ENCODE measurements at regions not wholly inside any gene's neighbourhood (a gene's known extent, or its start where the extent isn't known, plus 50 kb on each side); places are given as distances from the start of the nearest gene placed in this dataset.
"Not testable (repeated sequence)": the region's sequence is repeated elsewhere in the genome, so short reads cannot be mapped to it uniquely, and the experiment has no call there.

GRCh38 chr1:228650946-228651345 lies 84.3 kb upstream of the RHOU start:
- H3K4me3 ChIP-seq (ENCODE audit: low read depth, low read length) = no peak overlapping the region
- no peak for TF ChIP-seq CTCF (IDR thresholded peaks at IDR 0.05; ENCODE audit: low read depth, low read length)

GRCh38 chr1:228652116-228652515 lies 83.2 kb upstream of the RHOU start:
- TF ChIP-seq CTCF (IDR thresholded peaks at IDR 0.05; ENCODE audit: low read depth, low read length) = no peak

GRCh38 chr1:228653057-228653456 lies 82.2 kb upstream of the RHOU start:
- not testable (repeated sequence) for H3K4me3 ChIP-seq (ENCODE audit: low read depth, low read length)

More at GRCh38 chr1:228652116-228652515, 83.2 kb upstream of the RHOU start:
- H3K4me3 ChIP-seq (ENCODE audit: low read depth, low read length) = no peak overlapping the region

GRCh38 chr1:228653748-228654147 lies 81.5 kb upstream of the RHOU start:
- no peak overlapping the region for H3K4me3 ChIP-seq (ENCODE audit: low read depth, low read length)
- TF ChIP-seq CTCF (IDR thresholded peaks at IDR 0.05; ENCODE audit: low read depth, low read length) = no peak

GRCh38 chr1:228655796-228656394 lies 79.4 kb upstream of the RHOU start:
- TF ChIP-seq CTCF (IDR thresholded peaks at IDR 0.05; ENCODE audit: low read depth, low read length) = no peak
- H3K4me3 ChIP-seq (ENCODE audit: low read depth, low read length) = no peak overlapping the region

- H3K4me3 ChIP-seq (ENCODE audit: low read depth, low read length) = not testable (repeated sequence)
Observed at GRCh38 chr1:228662007-228662689, 73.1 kb upstream of the RHOU start.

- H3K4me3 ChIP-seq (ENCODE audit: low read depth, low read length) = no peak overlapping the region
- peak; percentile 56 for TF ChIP-seq CTCF (IDR thresholded peaks at IDR 0.05; ENCODE audit: low read depth, low read length)
Observed at GRCh38 chr1:228664399-228664914, 70.8 kb upstream of the RHOU start.

- TF ChIP-seq CTCF (IDR thresholded peaks at IDR 0.05; ENCODE audit: low read depth, low read length) = no peak
- no peak overlapping the region for H3K4me3 ChIP-seq (ENCODE audit: low read depth, low read length)
Observed at GRCh38 chr1:228666686-228667623, 68.3 kb upstream of the RHOU start.

Measured in WI38 (cell line).